ENCODE measurements at regions not wholly inside any gene's neighbourhood (a gene's known extent, or its start where the extent isn't known, plus 50 kb on each side); places are given as distances from the start of the nearest gene placed in this dataset.
A peak's percentile ranks its signal among the peaks of the same experiment; 100 is the strongest.

DNA sequence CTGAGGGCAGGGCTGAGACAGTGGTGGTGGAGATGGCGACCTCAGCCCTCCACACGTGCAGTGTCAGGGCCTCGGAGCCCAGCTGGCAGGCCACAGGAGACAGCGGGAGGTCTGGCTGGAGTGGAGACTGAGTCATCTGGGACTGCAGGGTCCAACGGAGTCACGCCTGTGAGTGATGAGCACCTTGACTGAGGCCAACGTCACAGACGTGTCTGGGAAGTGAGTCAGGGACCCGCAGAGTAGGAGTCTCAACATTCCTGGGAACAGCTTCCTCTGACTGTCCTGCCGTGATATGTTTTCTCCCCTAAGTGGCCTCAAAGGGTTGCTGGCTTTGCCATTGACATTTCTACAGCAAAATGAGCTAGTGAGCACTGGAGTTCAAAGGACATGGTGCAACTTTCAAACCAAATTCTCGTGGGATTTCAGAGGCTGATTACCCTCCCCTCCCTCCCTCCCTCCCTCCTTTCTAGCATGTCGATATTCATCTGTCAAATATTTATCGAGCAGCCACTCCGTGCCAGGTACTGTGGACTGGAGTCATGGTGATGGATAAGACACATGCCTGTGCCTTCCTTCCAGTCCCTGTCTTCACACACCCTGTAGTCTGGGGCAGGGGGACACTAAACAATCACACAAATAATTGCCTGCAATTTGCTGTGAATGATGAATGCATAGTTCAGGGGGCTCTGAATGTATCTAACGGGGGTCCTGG, 53.3 kb upstream of the AMOTL2 start:
- DNase-seq (ENCODE audit: low read depth in 2 of 2) = peak; percentile 12 to 93

GRCh38 chr3:134426660-134427181, 52.5 kb upstream of the AMOTL2 start:
- DNase-seq (ENCODE audit: low read depth in 2 of 2) = no peak

DNA sequence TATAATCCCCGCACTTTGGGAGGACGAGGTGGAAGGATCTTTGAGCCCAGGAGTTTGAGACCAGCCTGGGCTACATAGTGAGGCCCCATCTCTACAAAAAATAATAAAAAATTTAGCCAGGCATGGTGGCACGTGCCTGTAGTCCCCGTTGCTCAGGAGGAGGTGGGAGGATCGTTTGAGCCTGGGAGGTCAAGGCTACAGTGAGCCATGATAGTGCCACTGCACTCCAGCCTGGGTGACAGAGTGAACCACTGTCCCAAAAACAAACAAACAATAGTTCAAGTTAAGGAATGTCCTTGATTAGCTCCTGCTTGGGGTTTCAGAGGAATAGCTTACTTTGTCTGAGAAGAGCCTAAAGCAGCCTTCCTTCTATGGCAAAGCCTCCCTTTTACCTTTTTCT, 51.7 kb upstream of the AMOTL2 start:
- no peak for DNase-seq (ENCODE audit: low read depth in 2 of 2)

Measured in dermis microvascular lymphatic vessel endothelial cell (primary cell).